BJ (cell line): ENCODE measurements at regions not wholly inside any gene's neighbourhood (a gene's known extent, or its start where the extent isn't known, plus 50 kb on each side); places are given as distances from the start of the nearest gene placed in this dataset.

Experiments
- CTCF ChIA-PET: fragments of 350-600 bp; formaldehyde crosslinking; extraction: SDS; loops from one replicate; lab custom pipeline; 2021; ENCODE audit warnings: antibody characterized with exemption, inconsistent platforms; lab: Yijun Ruan, JAX
- POLR2A ChIA-PET: fragments of 300-600 bp; sonication (Branson Sonifier 250); formaldehyde crosslinking; extraction: SDS; loops from one replicate; lab custom pipeline; 2021; ENCODE audit warnings: antibody characterized with exemption; lab: Charles Lee
- DNase-seq: peaks from one replicate; pipeline ENCODE4 v3.0.0-alpha.2; 2011; ENCODE audit warnings: low read depth
- H3K27me3 ChIP-seq: 2 replicates; pipeline ENCODE4 v1.6.0; 2011; ENCODE audit warnings: low read length; ENCODE audit not compliant: control insufficient read depth, insufficient read depth
- H3K36me3 ChIP-seq: 2 replicates; pipeline ENCODE4 v1.5.1; 2011; ENCODE audit warnings: low read length; ENCODE audit not compliant: control insufficient read depth, insufficient read depth
- H3K4me3 ChIP-seq: 2 replicates; pipeline ENCODE4 v1.5.1; 2011; ENCODE audit warnings: low read depth, mild to moderate bottlenecking, control low read depth, low read length
- CTCF ChIP-seq: IDR thresholded peaks from 2 replicates; pipeline ENCODE4 v1.5.1; 2011; ENCODE audit warnings: low read depth, mild to moderate bottlenecking, control low read depth, inconsistent platforms, low read length, moderate library complexity; ENCODE audit not compliant: insufficient read depth

DNA sequence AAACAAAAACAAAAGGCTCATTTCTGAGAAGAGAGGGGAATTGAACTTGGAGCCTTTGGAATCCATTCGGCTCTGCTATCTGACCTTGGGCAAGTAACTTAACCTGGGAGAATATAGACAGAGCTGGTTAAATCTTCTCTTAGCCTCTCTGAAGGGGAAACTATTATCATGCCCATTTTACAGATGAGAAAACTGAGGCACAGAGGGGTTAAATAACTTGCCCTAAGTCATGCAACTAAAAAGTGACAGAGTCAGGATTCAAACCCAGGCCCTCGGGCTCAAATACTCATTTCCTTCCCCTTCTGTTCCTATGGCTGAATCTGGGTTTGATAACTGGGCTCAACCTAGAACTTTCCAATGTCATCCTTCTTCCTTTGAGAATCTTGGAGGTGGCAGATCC, 291.3 kb upstream of the MSX2 start:
- no peak for DNase-seq
- Histone ChIP-seq H3K4me3 (no peak overlapping the region), H3K36me3 (no peaks in the 10 kb centered on the region), H3K27me3 (no peaks in the 10 kb centered on the region)
- no peak for TF ChIP-seq CTCF
- ChIA-PET POLR2A (no interaction called here), CTCF (no interaction called here)

GRCh38 chr5:174436750-174437149, 287.6 kb upstream of the MSX2 start:
- no peak for DNase-seq
- H3K27me3 ChIP-seq, result no peaks in the 10 kb centered on the region
- POLR2A ChIA-PET, result no interaction called here
- no peak overlapping the region for H3K4me3 ChIP-seq
- CTCF ChIA-PET, result no interaction called here
- TF ChIP-seq CTCF, result no peak
- no peaks in the 10 kb centered on the region for H3K36me3 ChIP-seq

DNA sequence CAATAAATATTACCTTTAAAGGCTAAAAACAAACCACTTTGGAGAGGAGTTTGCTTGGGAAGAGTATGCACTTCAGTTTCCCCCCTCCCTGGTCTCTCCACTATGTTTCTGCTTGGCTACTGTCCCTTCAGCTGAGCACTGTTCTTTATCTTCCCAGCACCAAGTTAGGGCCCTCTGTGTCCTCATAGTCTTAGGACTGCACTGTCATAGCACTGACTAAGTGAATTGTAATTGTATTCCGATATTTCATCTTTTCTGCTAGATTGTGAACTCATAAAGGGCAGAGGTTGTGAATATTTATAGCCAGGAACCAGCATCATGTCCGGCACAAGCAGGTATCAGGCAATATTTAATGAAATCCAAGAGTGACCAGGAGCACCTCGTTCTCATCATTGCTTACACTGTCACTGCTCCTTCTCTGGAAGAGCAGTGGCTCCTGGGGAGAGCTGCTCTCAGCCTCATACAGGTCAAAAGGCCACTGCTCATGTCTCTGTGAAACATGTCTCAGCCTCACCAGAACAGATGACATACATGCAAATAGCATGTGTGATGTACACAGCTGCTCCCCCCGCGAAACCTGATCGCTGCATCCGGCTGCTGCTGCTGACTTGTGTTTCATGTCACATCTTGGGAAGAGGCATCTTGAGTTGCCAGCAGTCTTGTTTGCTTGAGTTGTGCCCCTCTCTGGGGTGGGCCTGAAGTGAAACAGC, 279.7 kb upstream of the MSX2 start:
- ChIA-PET POLR2A (no interaction called here), CTCF (interaction anchor here (1.1 to 1.5 kb wide), 2 partner anchors 25 to 27 kb away, joined by 4 to 5 read pairs; no protein-coding TSS in a partner anchor)

DNA sequence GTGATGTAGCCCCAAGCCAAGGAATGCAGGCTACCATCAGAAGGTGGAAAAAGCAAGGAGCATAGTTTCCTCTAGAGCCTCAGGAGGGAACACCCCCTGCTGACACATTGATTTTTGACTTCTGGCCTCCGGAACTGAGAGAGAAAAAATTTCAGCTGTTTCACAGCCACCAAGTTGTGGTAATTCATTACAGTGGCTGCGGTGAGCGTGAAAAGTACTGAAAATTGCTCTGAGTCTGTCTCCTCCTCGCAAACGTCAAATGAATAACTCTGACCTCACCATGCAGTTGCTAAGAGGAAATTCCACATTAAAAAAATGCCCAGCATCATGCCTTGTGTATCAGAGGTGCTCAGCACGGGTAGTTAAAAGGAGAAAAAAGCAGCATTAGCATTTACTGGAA, 277.9 kb upstream of the MSX2 start:
- TF ChIP-seq CTCF, result no peak
- no peak overlapping the region for H3K4me3 ChIP-seq
- DNase-seq, result no peak
- no peaks in the 10 kb centered on the region for H3K27me3 ChIP-seq
- H3K36me3 ChIP-seq, result no peaks in the 10 kb centered on the region
- POLR2A ChIA-PET, result no interaction called here
- CTCF ChIA-PET, result interaction anchor here (0.8 kb wide), 1 partner anchor 388 kb away, joined by 4 read pairs; no protein-coding TSS in a partner anchor

More for the DNA sequence above, 279.7 kb upstream of the MSX2 start:
- H3K36me3 ChIP-seq, result no peaks in the 10 kb centered on the region
- no peak for TF ChIP-seq CTCF
- H3K27me3 ChIP-seq, result no peaks in the 10 kb centered on the region
- no peak overlapping the region for H3K4me3 ChIP-seq
- no peak for DNase-seq

GRCh38 chr5:174446988-174447387, 277.4 kb upstream of the MSX2 start:
- Histone ChIP-seq H3K27me3 (no peaks in the 10 kb centered on the region), H3K36me3 (no peaks in the 10 kb centered on the region), H3K4me3 (no peak overlapping the region)
- no peak for TF ChIP-seq CTCF
- no peak for DNase-seq
- CTCF ChIA-PET, result no interaction called here
- POLR2A ChIA-PET, result no interaction called here
